ENCODE measurements at regions not wholly inside any gene's neighbourhood (a gene's known extent, or its start where the extent isn't known, plus 50 kb on each side); places are given as distances from the start of the nearest gene placed in this dataset.

DNA sequence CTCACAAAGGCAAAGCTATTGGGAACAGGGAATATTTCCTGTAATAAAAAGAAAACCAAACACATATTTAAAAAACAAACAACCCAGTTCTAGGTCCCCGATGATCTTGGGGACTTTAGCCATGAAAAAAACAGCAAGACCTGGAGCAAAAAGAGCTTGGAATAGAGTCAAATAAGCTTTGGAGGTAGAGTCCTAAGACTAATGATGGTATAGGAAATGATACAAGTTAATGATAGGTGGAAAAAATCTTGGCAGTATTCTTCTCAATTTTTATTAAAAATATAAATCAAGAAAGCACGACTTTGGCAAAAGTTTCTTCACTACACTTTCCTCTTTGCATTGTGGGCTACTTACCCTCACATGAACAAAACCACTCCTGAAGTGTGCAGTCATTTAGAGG lies 481.5 kb downstream of the EBF1 start:
- no peak for DNase-seq
- Histone ChIP-seq H3K27me3 (no peaks in the 10 kb centered on the region), H3K9me3 (no peaks in the 10 kb centered on the region), H3K4me3 (no peak overlapping the region), H3K27ac (peak overlapping the region in 1 of 4 donors; percentile 10), H3K4me1 (peaks cover 0 to 16% of the 10 kb centered on the region in 2 donors), H3K36me3 (no peaks in the 10 kb centered on the region)
- in situ Hi-C loops (cut with MboI; ENCODE audit: low sequenced_read_pairs in 4 of 4) (no loop called here), intact Hi-C loops (cut with DNase I; ENCODE audit: low total_unique reads) (no loop called here)
- TF ChIP-seq POLR2A (IDR thresholded peaks at IDR 0.05) (no peak), CTCF (IDR thresholded peaks at IDR 0.05 in 4 of 5, conservative IDR thresholded peaks at IDR 0.05 in 1 of 5) (no peak)
- ATAC-seq, result no peak

DNA sequence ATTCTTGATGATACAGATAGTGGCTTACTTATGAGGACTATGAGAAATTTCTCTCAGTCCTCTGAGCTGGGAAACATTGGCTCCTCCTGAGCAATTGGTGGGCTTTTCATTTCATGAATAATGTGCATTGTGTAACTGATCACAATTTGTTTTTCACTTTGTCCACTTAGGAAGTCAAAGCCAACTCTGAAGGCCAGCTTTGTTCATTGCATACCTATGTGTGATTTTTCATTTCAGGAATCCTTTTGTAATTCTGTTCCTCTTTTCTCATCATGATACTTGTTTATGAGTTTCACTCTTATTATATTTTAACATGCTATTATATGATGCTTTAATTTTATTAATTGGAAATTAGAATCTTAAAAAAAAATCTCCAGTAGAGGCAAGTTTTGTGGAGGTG lies 483.0 kb downstream of the EBF1 start:
- H3K4me1 ChIP-seq, result peaks cover 0 to 16% of the 10 kb centered on the region in 2 donors
- H3K4me3 ChIP-seq, result no peak overlapping the region
- intact Hi-C loops (cut with DNase I; ENCODE audit: low total_unique reads), result no loop called here
- H3K27me3 ChIP-seq, result no peaks in the 10 kb centered on the region
- no peak for ATAC-seq
- in situ Hi-C loops (cut with MboI; ENCODE audit: low sequenced_read_pairs in 4 of 4), result no loop called here
- no peak for DNase-seq
- H3K9me3 ChIP-seq, result no peaks in the 10 kb centered on the region
- TF ChIP-seq POLR2A (IDR thresholded peaks at IDR 0.05), result no peak
- no peak for TF ChIP-seq CTCF (IDR thresholded peaks at IDR 0.05 in 4 of 5, conservative IDR thresholded peaks at IDR 0.05 in 1 of 5)
- no peaks in the 10 kb centered on the region for H3K36me3 ChIP-seq
- no peak overlapping the region for H3K27ac ChIP-seq

DNA sequence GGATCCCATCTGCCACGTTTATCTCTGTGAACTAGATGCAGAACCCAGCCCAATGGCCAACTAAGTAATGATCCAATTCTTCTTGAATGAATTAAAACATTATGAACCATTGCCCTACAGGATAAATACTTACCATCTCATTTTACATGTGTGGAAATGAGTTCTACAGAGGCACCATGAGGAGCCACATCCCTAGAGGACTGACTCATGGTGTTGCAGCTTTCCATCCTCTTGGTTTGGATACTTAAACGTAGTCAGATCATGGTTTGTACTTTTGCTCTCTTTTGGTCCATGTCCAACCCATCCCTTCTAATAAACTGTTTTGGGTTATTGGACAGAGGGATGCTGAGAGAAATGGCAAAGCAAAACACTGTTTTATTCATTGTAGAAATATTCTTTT lies 484.8 kb downstream of the EBF1 start:
- intact Hi-C loops (cut with DNase I; ENCODE audit: low total_unique reads), result no loop called here
- Histone ChIP-seq H3K27ac (no peak overlapping the region), H3K36me3 (no peaks in the 10 kb centered on the region), H3K4me3 (no peak overlapping the region), H3K4me1 (peaks cover 0 to 16% of the 10 kb centered on the region in 2 donors), H3K27me3 (no peaks in the 10 kb centered on the region), H3K9me3 (no peaks in the 10 kb centered on the region)
- no peak for DNase-seq
- in situ Hi-C loops (cut with MboI; ENCODE audit: low sequenced_read_pairs in 4 of 4), result no loop called here
- ATAC-seq, result no peak
- TF ChIP-seq CTCF (IDR thresholded peaks at IDR 0.05 in 4 of 5, conservative IDR thresholded peaks at IDR 0.05 in 1 of 5) (no peak), POLR2A (IDR thresholded peaks at IDR 0.05) (no peak)

DNA sequence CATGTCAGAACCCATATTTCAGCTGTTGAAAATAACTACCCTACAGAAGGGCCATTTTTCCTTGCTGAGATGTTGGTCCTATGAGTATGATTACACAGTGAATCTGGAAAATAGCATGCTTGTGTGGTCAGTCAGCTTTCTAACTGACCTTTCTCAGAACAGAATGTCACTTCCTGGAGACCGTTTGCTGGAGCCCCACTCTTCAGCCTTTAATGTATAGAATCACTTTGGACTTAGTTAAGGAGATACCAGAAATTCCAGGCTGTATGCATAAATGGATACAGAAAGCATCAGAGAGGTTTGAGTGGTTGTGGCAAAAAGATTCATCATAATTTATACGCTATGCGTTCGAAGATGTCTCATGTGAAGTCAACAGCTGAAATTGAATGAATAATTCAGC lies 488.1 kb downstream of the EBF1 start:
- ATAC-seq (no peak), DNase-seq (no peak)
- Histone ChIP-seq H3K36me3 (no peaks in the 10 kb centered on the region), H3K4me3 (no peak overlapping the region), H3K27ac (no peak overlapping the region), H3K4me1 (no peaks in the 10 kb centered on the region), H3K9me3 (no peaks in the 10 kb centered on the region), H3K27me3 (no peaks in the 10 kb centered on the region)
- TF ChIP-seq POLR2A (IDR thresholded peaks at IDR 0.05) (no peak), CTCF (IDR thresholded peaks at IDR 0.05 in 4 of 5, conservative IDR thresholded peaks at IDR 0.05 in 1 of 5) (no peak)
- in situ Hi-C loops (cut with MboI; ENCODE audit: low sequenced_read_pairs in 4 of 4) (no loop called here), intact Hi-C loops (cut with DNase I; ENCODE audit: low total_unique reads) (no loop called here)

GRCh38 chr5:158610051-158610415 lies 489.7 kb downstream of the EBF1 start:
- intact Hi-C loops (cut with DNase I; ENCODE audit: low total_unique reads) (no loop called here), in situ Hi-C loops (cut with MboI; ENCODE audit: low sequenced_read_pairs in 4 of 4) (no loop called here)

More at GRCh38 chr5:158610051-158610415, 489.7 kb downstream of the EBF1 start:
- no peak overlapping the region for H3K27ac ChIP-seq
- no peak overlapping the region for H3K4me3 ChIP-seq
- DNase-seq, result no peak
- no peak for TF ChIP-seq POLR2A (IDR thresholded peaks at IDR 0.05)
- no peak for TF ChIP-seq CTCF (IDR thresholded peaks at IDR 0.05 in 4 of 5, conservative IDR thresholded peaks at IDR 0.05 in 1 of 5)
- no peaks in the 10 kb centered on the region for H3K27me3 ChIP-seq
- H3K36me3 ChIP-seq, result no peaks in the 10 kb centered on the region
- ATAC-seq, result no peak
- H3K4me1 ChIP-seq, result no peaks in the 10 kb centered on the region
- H3K9me3 ChIP-seq, result no peaks in the 10 kb centered on the region

Measured in gastrocnemius medialis (tissue), 4 donors.